Hypothalamus (tissue), 51 donors: ENCODE measurements at regions not wholly inside any gene's neighbourhood (a gene's known extent, or its start where the extent isn't known, plus 50 kb on each side); places are given as distances from the start of the nearest gene placed in this dataset.

ENCODE experiments used
- DNase-seq, 51 donors: peaks; one replicate each; lab custom pipeline; 2025; lab: John Stamatoyannopoulos, UW

DNA sequence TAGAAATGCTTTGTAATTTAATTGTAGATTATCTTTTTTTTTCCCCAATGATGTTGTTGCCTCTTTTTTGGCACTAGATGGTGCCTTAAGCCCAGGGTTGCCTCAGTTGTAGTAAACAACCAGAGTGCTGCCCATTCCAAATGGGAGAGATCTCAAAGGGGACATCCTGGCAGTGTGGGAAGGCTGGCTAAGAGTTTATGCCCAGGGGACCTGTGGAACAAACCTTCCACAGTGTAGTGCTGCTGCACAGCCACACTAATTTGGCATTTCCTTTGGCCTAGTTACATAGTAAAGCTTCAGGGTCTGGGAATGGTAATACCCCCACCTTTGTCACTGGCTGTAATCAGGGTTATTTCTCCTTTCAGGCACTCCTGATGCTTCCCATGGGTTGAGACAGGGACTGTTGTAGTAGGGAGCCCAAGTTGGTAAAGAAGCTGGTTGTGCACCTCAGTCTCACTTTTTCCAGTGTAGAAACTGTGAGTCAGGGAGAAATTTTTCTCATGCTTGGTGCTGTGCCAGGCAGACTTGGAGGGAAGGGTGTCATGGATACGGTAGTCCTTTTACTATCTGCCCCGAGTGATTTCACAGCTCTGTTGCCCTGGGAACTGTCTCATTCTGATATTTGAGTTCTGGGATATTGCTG is 177.8 kb upstream of the ECI2 start:
- peak in 6 of 51 donors; percentile 10 to 37 (median 14) for DNase-seq

DNA sequence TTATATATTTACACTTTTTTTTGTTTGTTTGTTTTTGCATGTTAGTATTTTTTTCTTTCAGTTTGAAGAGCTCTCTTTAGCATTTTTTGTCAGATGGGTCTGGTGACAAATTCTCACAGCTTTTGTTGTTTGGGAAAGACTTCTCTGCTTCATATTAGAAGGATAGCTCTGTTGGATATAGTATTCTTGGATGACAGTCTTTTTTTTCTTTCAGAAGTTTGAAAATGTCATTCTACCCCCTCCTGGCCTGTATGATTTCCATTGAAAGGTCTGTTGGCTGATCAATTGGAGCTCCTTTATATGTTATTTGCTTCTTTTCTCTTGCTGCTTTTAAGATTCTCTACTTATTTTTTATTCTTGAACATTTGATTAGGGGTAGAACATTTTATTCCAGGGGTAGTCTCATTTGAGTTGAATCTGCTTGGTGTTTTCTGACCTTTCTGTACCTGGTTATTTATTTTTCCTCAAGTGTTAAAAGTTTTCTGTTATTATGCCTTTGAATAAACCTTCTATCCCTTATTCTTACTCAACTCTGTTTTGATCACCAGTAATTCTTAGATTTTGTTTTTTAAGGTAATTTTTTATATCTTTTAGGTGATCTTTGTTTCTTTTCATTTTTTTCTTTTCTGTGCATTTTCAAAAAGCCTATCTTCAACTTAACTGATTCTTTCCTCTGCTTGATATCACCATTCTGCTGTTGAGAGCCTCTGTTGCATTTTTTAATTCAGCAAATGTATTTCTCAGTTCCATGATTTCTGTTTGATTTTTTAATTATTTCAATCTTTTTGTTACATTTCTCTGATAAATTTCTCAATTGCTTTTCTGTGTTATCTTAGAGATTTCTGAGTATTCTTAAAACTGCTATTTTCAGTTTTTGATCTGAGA is 176.8 kb upstream of the ECI2 start:
- no peak for DNase-seq

DNA sequence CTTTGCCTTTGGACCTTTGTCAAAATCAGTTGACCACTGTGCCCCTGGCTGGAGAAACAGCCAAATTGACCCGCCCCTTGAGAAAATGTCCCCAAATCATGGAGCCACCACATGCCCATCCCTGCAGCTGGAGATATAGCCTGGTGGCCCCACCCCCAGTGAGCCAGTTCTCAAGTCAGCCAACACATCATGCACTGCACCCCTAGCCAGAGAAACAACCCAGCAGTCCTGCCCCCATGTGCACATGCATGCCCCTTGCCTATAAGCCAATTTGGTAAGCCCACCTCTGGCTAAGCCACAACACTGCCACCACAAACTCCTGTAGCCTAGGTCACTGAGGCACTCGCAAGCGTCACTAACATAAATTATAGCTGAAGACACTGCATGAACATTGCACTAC is 174.2 kb upstream of the ECI2 start:
- DNase-seq: no peak

DNA sequence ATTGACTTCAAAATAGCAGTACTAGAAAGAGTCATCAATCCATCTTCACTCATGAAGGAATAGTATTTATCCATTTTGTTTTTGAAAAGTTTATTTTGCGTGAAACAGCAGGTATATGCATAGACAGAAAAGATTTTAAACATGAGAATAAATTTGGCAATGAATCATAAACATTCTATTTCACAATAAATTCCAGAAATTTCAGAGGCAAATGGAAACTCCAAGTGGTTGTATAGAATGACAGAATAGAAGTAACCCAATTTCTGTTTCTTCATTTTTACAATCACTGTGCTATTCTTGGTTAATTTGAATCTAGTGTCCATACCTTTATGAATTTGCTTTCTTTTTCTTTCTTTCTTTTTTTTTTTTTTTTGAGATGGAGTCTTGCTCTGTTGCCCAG is 173.0 kb upstream of the ECI2 start:
- no peak for DNase-seq

DNA sequence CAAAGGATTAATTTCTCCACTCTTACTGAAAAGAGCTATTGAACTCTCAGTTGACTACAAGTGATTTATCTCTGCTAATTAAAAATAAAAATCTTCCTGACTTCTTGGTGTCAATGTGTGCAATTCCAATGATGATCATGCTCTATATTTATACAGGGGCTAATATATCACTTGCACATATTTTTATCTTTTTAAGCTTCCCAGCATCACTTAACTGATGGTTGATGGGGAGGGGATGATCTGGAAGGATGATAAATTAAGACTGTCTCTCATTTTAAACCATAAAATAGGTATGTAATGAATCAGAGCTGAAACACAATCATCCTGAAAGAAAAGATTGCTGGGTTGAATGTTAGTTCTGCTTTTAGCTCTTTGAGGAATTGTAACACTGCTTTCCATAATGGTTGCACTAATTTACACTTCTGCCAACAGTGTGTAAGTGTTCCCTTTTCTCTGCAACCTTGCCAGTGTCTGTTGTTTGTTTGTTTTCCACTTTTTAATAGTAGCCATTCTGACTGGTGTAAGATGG is 169.6 kb upstream of the ECI2 start:
- DNase-seq: no peak

DNA sequence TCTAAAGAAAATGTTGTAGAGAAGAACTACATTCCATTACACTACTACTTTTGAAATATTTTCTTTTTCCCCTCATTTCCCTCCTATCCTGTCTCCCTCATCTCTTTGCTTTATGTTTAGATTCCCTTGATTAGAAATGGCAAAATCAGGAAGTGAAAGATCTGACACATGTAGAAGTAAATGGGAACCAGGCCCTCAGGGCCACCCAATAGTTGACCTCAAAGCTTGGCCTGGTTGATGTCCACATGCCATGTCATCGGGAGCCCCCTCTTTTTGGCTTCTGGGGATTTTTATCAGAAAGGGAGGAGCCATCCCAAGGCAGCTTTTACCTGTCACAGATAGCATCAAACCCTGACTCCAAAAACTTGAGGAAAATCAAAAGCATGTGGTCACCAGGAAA is 168.3 kb upstream of the ECI2 start:
- no peak for DNase-seq

DNA sequence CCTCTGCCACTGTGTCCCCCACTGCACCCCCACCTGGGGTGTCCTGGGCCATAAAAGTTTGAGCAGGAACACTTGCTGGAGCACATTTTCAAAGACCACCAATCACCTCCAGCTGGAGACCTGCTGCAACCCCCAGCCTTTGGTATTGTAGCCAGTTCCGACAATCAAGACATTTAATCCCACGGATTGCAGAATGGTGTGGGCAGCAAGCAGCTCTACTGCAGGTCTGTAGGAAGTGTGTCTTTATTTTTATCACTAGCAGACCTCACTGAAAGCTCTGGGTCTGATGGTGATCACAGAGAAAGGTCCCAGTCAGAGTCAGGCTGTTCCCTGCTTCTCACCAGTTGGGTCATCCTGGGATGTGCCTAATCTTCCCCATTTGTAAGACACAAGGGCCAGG is 167.1 kb upstream of the ECI2 start:
- DNase-seq: no peak

DNA sequence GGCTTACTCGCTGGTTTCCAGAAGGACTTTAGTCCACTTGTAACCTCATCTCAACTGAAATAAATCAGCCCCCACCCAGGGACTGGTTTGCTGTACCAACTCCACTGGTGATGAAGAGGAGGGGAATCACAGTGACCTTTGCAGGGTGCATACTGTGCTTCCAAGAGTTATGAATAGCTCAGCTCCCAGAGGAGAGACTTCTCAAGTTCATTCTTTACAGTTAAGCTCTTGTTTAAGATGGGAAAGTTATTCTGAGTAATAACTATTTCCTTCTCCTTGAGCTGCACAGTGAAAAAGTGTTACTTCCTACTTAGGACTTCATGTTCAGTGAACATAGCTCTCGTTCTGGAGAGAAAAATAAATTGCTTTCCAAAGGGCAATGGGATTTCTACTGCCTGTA is 166.5 kb upstream of the ECI2 start:
- DNase-seq: no peak

DNA sequence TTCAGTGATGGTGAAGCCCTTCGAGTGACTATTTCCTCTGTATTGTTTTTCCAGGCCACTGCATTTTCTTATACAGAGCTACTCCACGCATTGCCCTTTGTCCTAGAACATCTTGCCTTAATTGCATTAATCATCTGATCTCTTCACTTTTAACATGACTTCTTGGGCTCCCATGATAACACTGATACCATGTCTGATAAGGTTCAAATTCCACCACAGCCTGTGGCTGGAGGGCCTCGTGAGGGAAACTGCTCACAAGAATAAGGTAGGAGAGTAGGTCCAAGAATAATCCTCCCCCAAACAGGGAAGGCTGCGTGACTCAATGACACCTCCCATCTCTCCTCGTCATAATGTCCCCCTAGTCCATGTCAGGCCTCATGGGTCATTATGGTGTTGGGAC is 165.5 kb upstream of the ECI2 start:
- DNase-seq: no peak

DNA sequence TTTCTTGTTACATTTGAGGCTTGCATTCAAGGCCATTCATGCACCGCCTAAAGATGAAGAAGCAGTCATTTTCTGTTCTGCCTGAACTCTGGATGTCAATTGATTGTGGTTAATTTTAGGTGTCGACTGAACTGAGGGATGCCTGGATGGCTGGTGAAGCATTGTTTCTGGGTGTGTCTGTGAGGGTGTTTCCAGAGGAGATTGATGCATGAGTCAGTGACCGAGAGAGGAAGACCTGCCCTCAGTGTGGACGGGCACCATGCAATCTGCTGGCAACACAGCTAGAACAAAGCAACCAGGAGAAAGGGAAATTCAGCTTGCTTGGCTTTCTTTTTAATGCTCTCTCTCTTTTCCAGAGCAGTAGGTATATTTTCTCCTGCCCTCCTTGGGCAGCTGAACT is 164.1 kb upstream of the ECI2 start:
- DNase-seq: no peak

DNA sequence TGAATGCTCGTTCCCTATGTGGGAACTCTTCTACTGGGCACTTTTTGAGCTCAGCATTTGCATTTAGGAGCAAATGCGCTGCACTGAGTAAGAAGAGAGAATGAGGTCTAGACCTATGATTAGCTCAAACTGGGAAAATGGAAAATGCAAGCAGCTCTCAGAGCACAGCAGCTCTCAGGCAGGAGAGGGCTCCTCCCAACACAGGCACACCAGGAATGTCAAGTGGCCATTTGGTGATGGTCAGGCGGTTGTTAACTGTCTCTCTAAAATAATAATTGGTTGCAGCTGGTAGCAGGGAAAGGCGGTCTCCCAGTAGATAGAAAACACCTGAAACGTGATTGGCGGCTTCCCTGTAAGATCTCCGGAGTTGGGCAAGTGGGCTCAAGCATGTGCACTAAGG is 162.0 kb upstream of the ECI2 start:
- DNase-seq: no peak

DNA sequence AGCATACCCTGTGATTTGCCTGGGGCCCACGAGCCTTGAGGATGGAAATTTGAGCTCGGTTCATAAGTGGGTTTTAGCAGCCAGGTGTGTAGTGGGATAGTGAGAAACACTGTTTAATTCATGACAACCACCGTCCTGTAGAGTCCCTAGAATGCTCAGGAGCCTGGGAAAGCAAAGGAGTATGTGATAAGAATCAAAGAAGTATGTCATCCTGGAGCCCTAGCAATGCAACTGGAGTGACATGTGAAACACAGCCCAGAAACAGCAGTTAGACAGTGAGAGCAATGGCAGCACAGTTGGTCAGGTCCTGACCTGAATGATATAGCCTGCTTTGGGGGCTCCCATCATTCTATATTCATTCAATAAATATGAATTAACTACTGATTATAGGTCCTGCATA is 161.2 kb upstream of the ECI2 start:
- DNase-seq: no peak

DNA sequence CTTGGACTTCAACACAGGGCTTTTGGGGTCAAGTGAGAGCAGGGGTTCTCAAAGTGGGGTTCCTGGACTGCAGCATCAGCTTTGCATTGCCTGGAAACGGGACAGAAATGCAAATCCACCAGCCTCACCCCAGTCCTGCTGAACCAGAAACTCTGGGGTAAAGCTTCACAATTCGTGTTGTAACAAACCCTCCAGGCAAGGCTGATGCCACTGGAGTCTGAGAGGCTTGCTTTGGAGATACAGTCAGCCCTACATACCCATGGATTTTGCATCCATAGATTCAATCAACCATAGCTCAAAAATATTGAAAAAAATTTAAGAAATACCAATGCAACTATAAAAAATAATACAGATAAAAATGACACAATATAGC is 160.4 kb upstream of the ECI2 start:
- no peak for DNase-seq

DNA sequence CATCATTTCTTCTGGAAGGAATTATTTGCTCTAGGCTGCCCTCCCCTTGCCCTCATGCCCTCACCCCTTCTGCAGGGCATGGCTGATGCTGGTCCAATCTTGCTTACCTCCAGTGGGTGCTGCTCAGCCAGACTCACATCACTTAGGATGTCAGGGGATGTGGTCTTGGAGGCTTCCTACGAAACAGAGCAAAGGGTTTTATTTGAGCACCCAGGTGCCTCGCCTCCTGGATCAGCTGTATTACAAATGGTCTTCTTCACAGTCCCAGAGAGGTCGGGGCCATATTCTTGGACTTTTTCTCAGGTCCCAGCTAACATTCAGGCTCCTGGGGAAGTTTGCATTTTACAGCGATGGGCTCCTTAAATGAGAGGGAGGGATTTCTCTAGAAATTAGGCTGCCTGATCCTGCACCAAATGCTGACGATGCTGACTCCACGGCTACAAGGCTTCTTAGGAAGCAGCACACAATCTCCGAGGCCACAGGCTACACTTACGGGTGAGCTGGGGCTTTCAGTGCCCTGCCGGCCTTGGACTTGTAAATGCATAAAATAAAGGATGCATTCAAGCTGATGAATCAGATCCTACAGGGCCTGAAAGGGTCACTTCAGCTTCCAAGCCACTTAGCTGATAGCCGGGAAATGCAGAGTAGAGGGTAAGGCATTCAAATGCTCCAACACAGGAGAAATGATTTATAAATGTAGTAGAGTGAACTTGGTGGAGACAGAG is 159.8 kb upstream of the ECI2 start:
- DNase-seq: no peak

DNA sequence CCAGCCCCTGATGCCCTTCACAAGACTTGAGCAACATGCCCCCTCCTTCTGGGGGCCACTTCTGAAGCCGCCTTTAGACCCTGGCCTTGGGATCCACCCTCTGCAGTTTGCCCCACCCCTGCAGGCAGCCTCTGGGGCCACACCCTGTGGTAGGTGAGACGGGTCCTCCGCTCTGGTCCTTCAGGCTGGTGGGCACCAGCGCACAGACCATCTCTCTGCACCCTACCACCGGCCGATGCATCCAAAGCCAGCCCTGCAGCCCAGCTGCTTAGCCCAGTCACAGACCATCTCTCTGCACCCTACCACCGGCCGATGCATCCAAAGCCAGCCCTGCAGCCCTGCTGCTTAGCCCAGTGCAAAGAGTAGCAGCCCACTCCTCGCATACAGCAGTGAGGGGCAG is 159.3 kb upstream of the ECI2 start:
- DNase-seq: no peak

DNA sequence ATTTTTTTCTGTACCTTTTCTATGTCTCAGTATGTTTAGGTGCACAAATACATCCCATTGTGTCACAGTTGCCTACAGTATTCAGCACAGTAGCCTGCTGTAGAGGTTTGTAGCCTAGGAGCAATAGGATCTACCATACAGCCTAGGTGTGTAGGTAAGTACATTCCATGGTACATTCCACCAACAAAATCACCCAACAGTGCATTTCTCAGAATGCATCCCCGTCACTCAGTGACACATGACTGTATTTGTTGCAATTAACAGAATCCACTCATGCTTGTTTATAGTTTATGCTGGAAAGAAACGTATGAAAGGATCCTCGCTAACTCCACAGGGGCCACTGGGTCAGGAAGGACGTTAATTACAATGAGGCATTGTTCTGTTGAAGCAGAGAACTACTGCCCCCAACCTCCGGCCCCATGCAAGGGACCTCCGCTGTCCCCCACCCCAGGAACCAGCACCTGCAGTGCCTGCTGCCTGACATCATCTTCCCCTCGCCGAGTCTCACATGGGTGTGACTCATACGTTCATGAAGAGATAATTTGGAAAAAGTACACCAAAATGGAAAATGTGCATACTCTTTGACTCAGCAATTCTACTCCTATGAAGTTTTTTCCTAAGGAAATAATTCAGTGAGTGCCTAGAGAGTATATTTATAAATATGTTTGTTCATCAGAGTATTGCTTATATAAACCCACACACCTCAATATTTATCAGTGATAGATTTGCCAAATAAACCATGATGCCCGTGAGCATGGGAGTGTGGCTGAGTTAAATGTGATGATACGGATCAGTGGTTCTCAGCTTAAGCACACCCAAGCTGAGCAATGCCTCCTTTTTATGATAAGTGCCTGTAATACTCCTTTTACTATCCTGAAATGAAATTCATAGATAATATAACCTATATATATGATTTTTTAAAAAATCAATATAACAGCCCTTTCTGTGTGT is 156.4 kb upstream of the ECI2 start:
- no peak for DNase-seq

DNA sequence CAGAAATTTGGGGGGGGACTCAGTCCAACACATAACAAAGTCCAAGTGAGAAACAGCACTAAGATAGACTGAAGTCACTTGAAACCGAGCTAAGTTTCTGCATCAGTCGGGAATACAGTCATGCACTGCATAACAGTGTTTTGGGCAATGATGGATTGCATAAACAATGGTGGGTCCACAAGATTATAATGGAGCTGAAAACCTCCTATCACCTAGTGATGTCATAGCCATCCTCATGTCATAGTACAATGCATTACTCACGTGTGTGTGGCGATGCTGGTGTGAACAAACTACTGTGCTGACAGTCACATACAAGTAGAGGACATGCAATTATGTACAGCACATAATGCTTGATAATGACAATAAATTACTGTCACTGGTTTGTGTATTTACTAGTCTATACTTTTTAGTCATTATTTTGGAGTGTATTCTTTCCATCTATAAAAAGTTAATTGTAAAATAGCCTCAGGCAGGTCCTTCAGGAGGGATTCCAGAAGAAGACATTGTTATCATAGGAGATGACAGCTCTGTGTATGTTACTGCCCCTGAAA is 154.5 kb upstream of the ECI2 start:
- no peak for DNase-seq

DNA sequence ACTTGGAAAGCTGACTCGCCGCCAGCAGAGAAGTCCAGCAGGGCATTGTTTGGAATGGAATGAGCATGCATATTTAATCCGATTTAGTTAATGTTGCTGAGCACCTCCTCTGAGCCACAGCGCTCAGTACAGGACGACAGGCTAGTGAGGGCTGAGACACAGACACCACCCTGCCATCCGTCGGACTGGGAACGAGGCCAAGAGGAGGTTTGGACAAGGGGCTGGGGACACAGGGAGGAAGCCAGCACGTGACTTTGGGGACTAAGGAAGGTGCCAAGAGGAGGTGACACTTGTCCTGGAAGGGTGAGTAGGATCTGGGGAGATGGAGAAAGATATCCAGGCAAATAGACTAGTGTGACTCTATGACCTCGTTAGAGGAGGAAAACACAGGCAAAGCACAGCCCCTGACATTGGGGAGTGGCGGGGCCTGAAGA is 152.5 kb upstream of the ECI2 start:
- DNase-seq: peak in 1 of 51 donors; percentile 4

DNA sequence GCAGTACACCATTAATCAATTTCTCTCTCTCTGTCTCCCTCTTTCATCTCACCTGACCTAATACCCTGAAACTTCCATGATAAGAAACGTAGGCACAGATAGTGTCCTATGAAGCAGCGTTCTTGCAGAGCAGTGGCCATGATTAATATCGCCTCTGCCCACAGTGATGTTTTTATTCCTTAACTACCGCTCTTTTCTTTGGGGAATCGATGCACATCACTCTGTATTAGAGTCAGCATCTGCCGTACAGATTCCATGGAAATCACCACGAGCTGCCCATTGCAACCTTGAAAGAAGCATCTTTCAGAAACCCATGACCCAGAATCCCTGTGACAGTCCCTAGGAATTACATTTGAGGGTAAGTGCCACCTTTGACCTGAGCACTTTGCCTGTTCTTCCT is 152.0 kb upstream of the ECI2 start:
- no peak for DNase-seq

DNA sequence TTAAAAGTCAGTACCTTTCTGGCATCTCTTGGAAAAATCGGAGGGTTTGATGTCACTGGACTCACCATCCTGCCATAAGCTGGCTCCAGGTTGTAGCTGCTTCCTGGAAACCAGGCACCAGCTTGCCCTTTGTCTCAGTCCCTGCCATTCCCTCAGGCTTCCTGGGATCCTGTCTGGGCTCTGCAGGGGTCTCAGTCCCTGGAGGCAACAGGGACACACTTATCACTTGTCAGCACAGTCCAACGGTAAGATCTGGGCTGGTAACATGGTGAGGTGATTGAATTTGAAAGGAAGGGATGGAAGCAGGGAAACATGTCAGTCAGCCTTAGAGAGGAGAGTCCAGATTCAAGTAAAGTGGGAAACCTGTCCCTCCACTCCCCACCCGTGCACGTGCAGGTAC is 147.6 kb upstream of the ECI2 start:
- DNase-seq: no peak
